Jurkat, Clone E6-1 (cell line): ENCODE measurements at regions not wholly inside any gene's neighbourhood (a gene's known extent, or its start where the extent isn't known, plus 50 kb on each side); places are given as distances from the start of the nearest gene placed in this dataset.
"Not testable (repeated sequence)": the region's sequence is repeated elsewhere in the genome, so short reads cannot be mapped to it uniquely, and the experiment has no call there.

Source experiments
- DNase-seq: peaks from one replicate; pipeline ENCODE4 v3.0.0-alpha.2; 2011; ENCODE audit warnings: low read depth, low spot score
- H3K4me3 ChIP-seq: 2 replicates; pipeline ENCODE4 v1.5.1; 2011; ENCODE audit warnings: mild to moderate bottlenecking, low read length, control low read depth, moderate library complexity

- no peak overlapping the region for H3K4me3 ChIP-seq
- no peak for DNase-seq
Observed at GRCh38 chr2:167851323-167851860, 396.0 kb downstream of the STK39 start.

GRCh38 chr2:167844714-167845530 lies 402.5 kb downstream of the STK39 start:
- DNase-seq, result peak; percentile 47
- no peak overlapping the region for H3K4me3 ChIP-seq

- DNase-seq, result no peak
- no peak overlapping the region for H3K4me3 ChIP-seq
Observed at GRCh38 chr2:167843657-167844056, 403.7 kb downstream of the STK39 start.

- H3K4me3 ChIP-seq, result no peak overlapping the region
- no peak for DNase-seq
Observed at GRCh38 chr2:167843217-167843616, 404.2 kb downstream of the STK39 start.

- DNase-seq, result no peak
Observed at GRCh38 chr2:167842047-167842446, 405.3 kb downstream of the STK39 start.

GRCh38 chr2:167835290-167835689 lies 412.1 kb downstream of the STK39 start:
- not testable (repeated sequence) for H3K4me3 ChIP-seq, DNase-seq

More at GRCh38 chr2:167842047-167842446, 405.3 kb downstream of the STK39 start:
- H3K4me3 ChIP-seq, result no peak overlapping the region

- DNase-seq, result no peak
- no peak overlapping the region for H3K4me3 ChIP-seq
Observed at GRCh38 chr2:167834707-167835106, 412.7 kb downstream of the STK39 start.

GRCh38 chr2:167833294-167833693 lies 414.1 kb downstream of the STK39 start:
- no peak overlapping the region for H3K4me3 ChIP-seq
- DNase-seq, result no peak

- no peak overlapping the region for H3K4me3 ChIP-seq
- DNase-seq, result no peak
Observed at GRCh38 chr2:167832868-167833287, 414.5 kb downstream of the STK39 start.

GRCh38 chr2:167827352-167828097 lies 419.9 kb downstream of the STK39 start:
- DNase-seq, result no peak
- H3K4me3 ChIP-seq, result no peak overlapping the region

GRCh38 chr2:167826906-167827305 lies 420.5 kb downstream of the STK39 start:
- no peak for DNase-seq
- no peak overlapping the region for H3K4me3 ChIP-seq

- no peak for DNase-seq
- H3K4me3 ChIP-seq, result no peak overlapping the region
Observed at GRCh38 chr2:167825664-167826063, 421.7 kb downstream of the STK39 start.

GRCh38 chr2:167822690-167823465 lies 424.5 kb downstream of the STK39 start:
- DNase-seq, result no peak
- no peak overlapping the region for H3K4me3 ChIP-seq

GRCh38 chr2:167820488-167820887 lies 426.9 kb downstream of the STK39 start:
- H3K4me3 ChIP-seq, result no peak overlapping the region
- DNase-seq, result no peak

- no peak for DNase-seq
- H3K4me3 ChIP-seq, result no peak overlapping the region
Observed at GRCh38 chr2:167818521-167818920, 428.9 kb downstream of the STK39 start.

GRCh38 chr2:167817908-167818307 lies 429.5 kb downstream of the STK39 start:
- no peak overlapping the region for H3K4me3 ChIP-seq
- no peak for DNase-seq

- DNase-seq, result no peak
- H3K4me3 ChIP-seq, result no peak overlapping the region
Observed at GRCh38 chr2:167817422-167817821, 430.0 kb downstream of the STK39 start.

GRCh38 chr2:167816874-167817290 lies 430.5 kb downstream of the STK39 start:
- DNase-seq, result no peak

More at GRCh38 chr2:167816874-167817290, 430.5 kb downstream of the STK39 start:
- no peak overlapping the region for H3K4me3 ChIP-seq
